GM12878 (cell line): ENCODE measurements at regions not wholly inside any gene's neighbourhood (a gene's known extent, or its start where the extent isn't known, plus 50 kb on each side); places are given as distances from the start of the nearest gene placed in this dataset.

Experiments
- CHD4 ChIP-seq: fragments of 200-600 bp; sonication (generic); IDR thresholded peaks from 2 replicates; pipeline ENCODE4 v1.6.1; 2016; ENCODE audit warnings: mild to moderate bottlenecking
- EZH2 ChIP-seq: IDR thresholded peaks from 2 replicates; pipeline ENCODE4 v1.6.1; 2012; ENCODE audit warnings: low read depth, mild to moderate bottlenecking, control low read depth, inconsistent platforms, low read length, borderline replicate concordance; ENCODE audit not compliant: control insufficient read depth
- GABPA ChIP-seq: IDR thresholded peaks from 2 replicates; pipeline ENCODE4 v1.6.1; 2014; ENCODE audit warnings: antibody characterized with exemption, low read depth, mild to moderate bottlenecking, inconsistent platforms
- POLR2AphosphoS5 ChIP-seq: IDR thresholded peaks from 2 replicates; pipeline ENCODE4 v1.6.1; 2011; ENCODE audit warnings: mild to moderate bottlenecking, low read length, inconsistent platforms
- TBL1XR1 ChIP-seq: IDR thresholded peaks from 2 replicates; pipeline ENCODE4 v1.6.1; 2012; ENCODE audit warnings: low read depth, low read length, improper control_type of control experiment
- TCF7 ChIP-seq: IDR thresholded peaks from 2 replicates; pipeline ENCODE4 v1.6.1; 2014; ENCODE audit warnings: antibody characterized with exemption, borderline replicate concordance
- TF ChIP-seq, protein P1 (sequence below), 3 experiments: IDR thresholded peaks in 2 of 3; conservative IDR thresholded peaks in 1 of 3; 2 replicates each; pipeline ENCODE4 v1.5.1; 2011; ENCODE audit warnings: low read depth in 3 of 3, low read length in 3 of 3, mild to moderate bottlenecking in 3 of 3, control low read depth in 2 of 3, moderate library complexity in 2 of 3, inconsistent platforms in 1 of 3, mixed read lengths in 1 of 3; ENCODE audit not compliant: control insufficient read depth in 2 of 3, insufficient read depth in 1 of 3; ENCODE audit errors: extremely low read depth in 1 of 3
- TF ChIP-seq, protein P2 (sequence below): fragments of 450-650 bp; formaldehyde crosslinking; IDR thresholded peaks from 2 replicates; pipeline ENCODE4 v1.5.0; 2022; ENCODE audit warnings: mild to moderate bottlenecking, missing genetic modification characterization

GRCh38 chr7:125112850-125113249 lies 183.2 kb upstream of the POT1 start:
- TF ChIP-seq POLR2AphosphoS5: no peak
- TF ChIP-seq EZH2: no peak
- TF ChIP-seq, protein P1, sequence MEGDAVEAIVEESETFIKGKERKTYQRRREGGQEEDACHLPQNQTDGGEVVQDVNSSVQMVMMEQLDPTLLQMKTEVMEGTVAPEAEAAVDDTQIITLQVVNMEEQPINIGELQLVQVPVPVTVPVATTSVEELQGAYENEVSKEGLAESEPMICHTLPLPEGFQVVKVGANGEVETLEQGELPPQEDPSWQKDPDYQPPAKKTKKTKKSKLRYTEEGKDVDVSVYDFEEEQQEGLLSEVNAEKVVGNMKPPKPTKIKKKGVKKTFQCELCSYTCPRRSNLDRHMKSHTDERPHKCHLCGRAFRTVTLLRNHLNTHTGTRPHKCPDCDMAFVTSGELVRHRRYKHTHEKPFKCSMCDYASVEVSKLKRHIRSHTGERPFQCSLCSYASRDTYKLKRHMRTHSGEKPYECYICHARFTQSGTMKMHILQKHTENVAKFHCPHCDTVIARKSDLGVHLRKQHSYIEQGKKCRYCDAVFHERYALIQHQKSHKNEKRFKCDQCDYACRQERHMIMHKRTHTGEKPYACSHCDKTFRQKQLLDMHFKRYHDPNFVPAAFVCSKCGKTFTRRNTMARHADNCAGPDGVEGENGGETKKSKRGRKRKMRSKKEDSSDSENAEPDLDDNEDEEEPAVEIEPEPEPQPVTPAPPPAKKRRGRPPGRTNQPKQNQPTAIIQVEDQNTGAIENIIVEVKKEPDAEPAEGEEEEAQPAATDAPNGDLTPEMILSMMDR (IDR thresholded peaks at IDR 0.05 in 2 of 3, conservative IDR thresholded peaks at IDR 0.05 in 1 of 3; ENCODE audit: control insufficient read depth in 2 of 3, extremely low read depth in 1 of 3, insufficient read depth in 1 of 3, low read depth in 3 of 3, low read length in 3 of 3): no peak
- no peak for TF ChIP-seq GABPA
- TF ChIP-seq, protein P2, sequence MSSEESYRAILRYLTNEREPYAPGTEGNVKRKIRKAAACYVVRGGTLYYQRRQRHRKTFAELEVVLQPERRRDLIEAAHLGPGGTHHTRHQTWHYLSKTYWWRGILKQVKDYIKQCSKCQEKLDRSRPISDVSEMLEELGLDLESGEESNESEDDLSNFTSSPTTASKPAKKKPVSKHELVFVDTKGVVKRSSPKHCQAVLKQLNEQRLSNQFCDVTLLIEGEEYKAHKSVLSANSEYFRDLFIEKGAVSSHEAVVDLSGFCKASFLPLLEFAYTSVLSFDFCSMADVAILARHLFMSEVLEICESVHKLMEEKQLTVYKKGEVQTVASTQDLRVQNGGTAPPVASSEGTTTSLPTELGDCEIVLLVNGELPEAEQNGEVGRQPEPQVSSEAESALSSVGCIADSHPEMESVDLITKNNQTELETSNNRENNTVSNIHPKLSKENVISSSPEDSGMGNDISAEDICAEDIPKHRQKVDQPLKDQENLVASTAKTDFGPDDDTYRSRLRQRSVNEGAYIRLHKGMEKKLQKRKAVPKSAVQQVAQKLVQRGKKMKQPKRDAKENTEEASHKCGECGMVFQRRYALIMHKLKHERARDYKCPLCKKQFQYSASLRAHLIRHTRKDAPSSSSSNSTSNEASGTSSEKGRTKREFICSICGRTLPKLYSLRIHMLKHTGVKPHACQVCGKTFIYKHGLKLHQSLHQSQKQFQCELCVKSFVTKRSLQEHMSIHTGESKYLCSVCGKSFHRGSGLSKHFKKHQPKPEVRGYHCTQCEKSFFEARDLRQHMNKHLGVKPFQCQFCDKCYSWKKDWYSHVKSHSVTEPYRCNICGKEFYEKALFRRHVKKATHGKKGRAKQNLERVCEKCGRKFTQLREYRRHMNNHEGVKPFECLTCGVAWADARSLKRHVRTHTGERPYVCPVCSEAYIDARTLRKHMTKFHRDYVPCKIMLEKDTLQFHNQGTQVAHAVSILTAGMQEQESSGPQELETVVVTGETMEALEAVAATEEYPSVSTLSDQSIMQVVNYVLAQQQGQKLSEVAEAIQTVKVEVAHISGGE (CRISPR knock-in tag): no peak
- no peak for TF ChIP-seq TBL1XR1
- TF ChIP-seq TCF7: no peak
- no peak for TF ChIP-seq CHD4
